Gastrocnemius medialis (tissue), 4 donors: ENCODE measurements at regions not wholly inside any gene's neighbourhood (a gene's known extent, or its start where the extent isn't known, plus 50 kb on each side); places are given as distances from the start of the nearest gene placed in this dataset.

Experiments used
- CTCF ChIP-seq, 5 experiments: fragments of 450-650 bp in 3 of 5; fragments of 200-600 bp in 2 of 5; sonication (generic) in 2 of 5; IDR thresholded peaks in 4 of 5; conservative IDR thresholded peaks in 1 of 5; 1 replicate in 4 of 5; 2 replicates in 1 of 5; pipeline ENCODE4 v1.5.1; 2016 to 2019; ENCODE audit warnings: antibody characterized with exemption in 5 of 5, mild to moderate bottlenecking in 3 of 5, moderate library complexity in 3 of 5
- POLR2A ChIP-seq, 2 donors: fragments of 450-650 bp; IDR thresholded peaks; one replicate each; pipeline ENCODE4 v1.6.1; 2017; ENCODE audit warnings: antibody characterized with exemption in 2 of 2, mild to moderate bottlenecking in 2 of 2, moderate library complexity in 2 of 2

- TF ChIP-seq POLR2A (IDR thresholded peaks at IDR 0.05) = no peak
- no peak for TF ChIP-seq CTCF (IDR thresholded peaks at IDR 0.05 in 4 of 5, conservative IDR thresholded peaks at IDR 0.05 in 1 of 5)
These were observed 215.9 kb upstream of the GIMD1 start for GRCh38 chr4:106584337-106584989.
